Cardiac muscle cell (in vitro differentiated cells and primary cell): ENCODE measurements at regions not wholly inside any gene's neighbourhood (a gene's known extent, or its start where the extent isn't known, plus 50 kb on each side); places are given as distances from the start of the nearest gene placed in this dataset.

Experiments used
- DNase-seq, 2 donors: peaks; one replicate each; pipeline versions ENCODE4 v3.0.0 to v3.0.0-alpha.2; 2010 to 2017; ENCODE audit warnings: low read depth in 1 of 2, low spot score in 1 of 2
- H3K27ac ChIP-seq: fragments of 200-600 bp; sonication (generic); 2 replicates; pipeline ENCODE4 v1.5.1; 2016
- H3K27me3 ChIP-seq: fragments of 200-600 bp; sonication (generic); 2 replicates; pipeline ENCODE4 v1.6.0; 2016; ENCODE audit warnings: control low read depth
- H3K36me3 ChIP-seq: fragments of 200-600 bp; sonication (generic); 2 replicates; pipeline ENCODE4 v1.5.1; 2016; ENCODE audit warnings: control low read depth
- H3K4me1 ChIP-seq: fragments of 200-600 bp; sonication (generic); 2 replicates; pipeline ENCODE4 v1.8.1; 2017; ENCODE audit warnings: low read depth, mild to moderate bottlenecking, mixed run types
- H3K4me3 ChIP-seq: fragments of 200-600 bp; sonication (generic); 2 replicates; pipeline ENCODE4 v1.5.1; 2016; ENCODE audit warnings: mild to moderate bottlenecking
- H3K9me3 ChIP-seq: fragments of 200-600 bp; sonication (generic); 2 replicates; pipeline ENCODE4 v1.5.1; 2017; ENCODE audit warnings: low read depth, mild to moderate bottlenecking, control low read depth
- TF ChIP-seq, protein P1 (sequence below): IDR thresholded peaks from 2 replicates; pipeline ENCODE4 v1.5.1; 2012; ENCODE audit warnings: low read depth, mild to moderate bottlenecking, low read length

DNA sequence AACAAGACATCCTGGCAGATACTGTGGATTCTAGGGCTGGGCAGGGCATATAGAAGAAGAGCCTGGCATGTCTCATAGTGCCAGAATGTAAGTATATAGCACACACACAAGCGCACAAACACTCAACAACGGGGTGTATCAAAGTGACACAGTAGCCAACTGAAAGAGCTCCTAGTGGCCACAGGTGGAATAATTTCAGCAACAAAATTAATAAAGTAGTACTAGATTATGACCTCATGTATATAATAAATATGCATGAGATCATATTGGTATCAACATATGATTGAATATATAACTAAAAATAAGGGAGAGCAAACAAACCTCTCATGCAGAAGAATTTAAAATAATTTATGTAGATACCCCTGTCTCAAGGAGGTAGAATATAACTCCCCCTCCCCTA is 72.4 kb upstream of the CXCL12 start:
- TF ChIP-seq, protein P1, sequence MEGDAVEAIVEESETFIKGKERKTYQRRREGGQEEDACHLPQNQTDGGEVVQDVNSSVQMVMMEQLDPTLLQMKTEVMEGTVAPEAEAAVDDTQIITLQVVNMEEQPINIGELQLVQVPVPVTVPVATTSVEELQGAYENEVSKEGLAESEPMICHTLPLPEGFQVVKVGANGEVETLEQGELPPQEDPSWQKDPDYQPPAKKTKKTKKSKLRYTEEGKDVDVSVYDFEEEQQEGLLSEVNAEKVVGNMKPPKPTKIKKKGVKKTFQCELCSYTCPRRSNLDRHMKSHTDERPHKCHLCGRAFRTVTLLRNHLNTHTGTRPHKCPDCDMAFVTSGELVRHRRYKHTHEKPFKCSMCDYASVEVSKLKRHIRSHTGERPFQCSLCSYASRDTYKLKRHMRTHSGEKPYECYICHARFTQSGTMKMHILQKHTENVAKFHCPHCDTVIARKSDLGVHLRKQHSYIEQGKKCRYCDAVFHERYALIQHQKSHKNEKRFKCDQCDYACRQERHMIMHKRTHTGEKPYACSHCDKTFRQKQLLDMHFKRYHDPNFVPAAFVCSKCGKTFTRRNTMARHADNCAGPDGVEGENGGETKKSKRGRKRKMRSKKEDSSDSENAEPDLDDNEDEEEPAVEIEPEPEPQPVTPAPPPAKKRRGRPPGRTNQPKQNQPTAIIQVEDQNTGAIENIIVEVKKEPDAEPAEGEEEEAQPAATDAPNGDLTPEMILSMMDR, result peak; percentile 24
- H3K27ac ChIP-seq, result no peak overlapping the region
- H3K9me3 ChIP-seq, result no peaks in the 10 kb centered on the region
- H3K4me1 ChIP-seq, result no peaks in the 10 kb centered on the region
- DNase-seq, result no peak
- no peaks in the 10 kb centered on the region for H3K27me3 ChIP-seq
- H3K4me3 ChIP-seq, result no peak overlapping the region
- no peaks in the 10 kb centered on the region for H3K36me3 ChIP-seq

DNA sequence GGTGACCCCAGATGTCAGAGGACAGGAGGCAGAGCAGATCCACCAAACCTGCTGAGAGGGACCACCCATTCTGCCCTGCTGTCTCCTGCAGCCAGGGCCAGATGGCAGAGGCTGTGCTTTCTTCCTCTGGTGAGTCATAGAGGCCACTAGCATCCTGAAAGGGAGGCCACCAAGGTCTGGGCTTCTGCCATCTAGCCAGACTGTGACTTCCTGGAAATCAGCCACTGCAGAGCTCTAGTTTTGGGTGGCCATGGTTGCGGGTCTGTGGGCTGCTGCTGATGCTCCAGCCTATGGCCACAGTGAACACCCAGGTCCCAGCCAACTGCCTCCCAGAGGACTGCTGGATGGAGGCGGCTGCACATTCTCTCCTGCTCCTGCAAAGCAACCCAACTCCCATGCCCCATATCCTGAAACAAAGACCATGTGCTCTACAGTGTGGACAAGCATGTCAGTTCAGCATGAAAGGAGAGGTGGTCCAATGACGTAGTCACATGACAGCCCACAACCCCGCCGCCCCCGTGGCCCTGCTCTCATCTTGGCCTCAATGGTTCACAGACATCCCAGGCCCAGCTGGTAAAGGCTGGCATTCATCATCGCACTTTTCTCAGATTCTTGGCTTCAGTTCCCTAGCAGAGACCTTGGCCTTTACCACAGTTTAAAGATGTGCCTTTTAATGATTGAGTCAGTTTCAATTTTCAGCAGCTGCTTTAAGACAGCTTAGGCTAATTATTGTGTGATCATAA is 73.9 kb upstream of the CXCL12 start:
- H3K4me1 ChIP-seq, result no peaks in the 10 kb centered on the region
- no peak overlapping the region for H3K27ac ChIP-seq
- no peaks in the 10 kb centered on the region for H3K36me3 ChIP-seq
- H3K4me3 ChIP-seq, result no peak overlapping the region
- DNase-seq, result no peak
- TF ChIP-seq, protein P1, result no peak
- no peaks in the 10 kb centered on the region for H3K9me3 ChIP-seq
- no peaks in the 10 kb centered on the region for H3K27me3 ChIP-seq

DNA sequence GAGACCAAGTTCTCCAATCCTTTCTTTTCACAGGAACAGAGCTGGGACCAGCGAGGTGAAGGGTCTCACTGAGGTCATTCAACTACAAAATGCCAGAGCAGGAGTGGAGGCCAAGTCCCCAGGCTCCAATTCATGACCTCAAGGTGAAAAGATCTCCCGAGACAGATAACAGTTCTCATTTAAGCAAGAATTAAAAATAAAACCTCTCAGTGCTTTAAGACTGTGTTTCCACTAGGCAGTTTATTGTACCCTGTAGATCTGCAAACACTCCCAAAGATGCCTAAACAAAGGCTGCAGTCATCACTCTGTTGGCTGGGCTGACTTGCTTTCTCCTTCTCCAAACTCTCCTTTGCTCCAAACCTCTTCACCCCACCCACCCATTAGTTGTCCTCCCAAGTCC is 74.8 kb upstream of the CXCL12 start:
- TF ChIP-seq, protein P1, result no peak
- Histone ChIP-seq H3K4me1 (no peaks in the 10 kb centered on the region), H3K9me3 (no peaks in the 10 kb centered on the region), H3K27ac (no peak overlapping the region), H3K4me3 (no peak overlapping the region), H3K27me3 (no peaks in the 10 kb centered on the region), H3K36me3 (no peaks in the 10 kb centered on the region)
- DNase-seq, result no peak

DNA sequence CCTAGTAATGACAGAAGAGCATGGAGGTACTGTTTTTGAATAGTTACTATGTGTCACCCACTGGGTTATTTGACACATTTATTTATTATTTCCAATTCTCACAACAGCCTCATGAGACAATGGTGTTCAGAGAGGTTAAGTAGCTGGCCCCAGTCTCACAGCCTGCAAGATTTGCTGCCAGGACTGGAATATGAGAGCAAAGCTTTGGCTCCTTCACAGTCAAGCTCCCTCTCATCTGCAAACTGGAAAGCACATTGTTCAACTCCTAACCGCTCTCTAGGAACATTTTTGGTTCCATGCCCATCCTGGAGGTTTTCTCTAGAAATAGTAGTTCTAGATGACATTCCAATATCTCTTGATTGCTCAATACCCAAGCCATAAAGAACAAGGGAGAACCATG is 75.5 kb upstream of the CXCL12 start:
- Histone ChIP-seq H3K27me3 (no peaks in the 10 kb centered on the region), H3K36me3 (no peaks in the 10 kb centered on the region), H3K9me3 (no peaks in the 10 kb centered on the region), H3K27ac (no peak overlapping the region), H3K4me3 (no peak overlapping the region), H3K4me1 (no peaks in the 10 kb centered on the region)
- TF ChIP-seq, protein P1, result no peak
- peak in 1 of 2 donors; percentile 88 for DNase-seq

DNA sequence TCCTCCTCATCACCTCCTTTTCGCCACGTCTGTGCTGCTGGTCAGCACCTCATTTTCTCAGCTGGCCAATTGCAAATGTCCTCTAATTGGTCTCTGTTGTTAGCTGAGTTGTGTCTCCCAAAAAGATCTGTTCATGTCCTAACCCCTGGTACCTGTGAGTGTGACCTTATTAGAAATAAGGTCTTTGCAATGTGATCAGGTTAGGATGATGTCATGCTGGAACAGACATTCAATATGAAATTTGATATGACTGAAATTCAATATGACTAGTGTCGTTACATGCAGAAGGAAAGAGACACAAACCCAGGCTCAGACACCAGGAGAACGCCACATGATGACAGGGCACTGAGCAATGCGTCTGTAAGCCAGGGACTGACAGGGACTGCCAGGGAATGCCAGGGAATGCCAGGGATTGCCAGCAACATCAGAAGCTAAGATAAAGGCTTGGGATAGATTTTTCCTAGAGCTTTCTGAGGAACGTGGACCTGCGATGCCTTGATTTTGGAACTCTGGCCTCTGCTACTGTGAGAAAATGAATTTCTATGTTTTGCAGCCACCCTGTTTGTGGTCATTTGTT is 77.5 kb upstream of the CXCL12 start:
- TF ChIP-seq, protein P1, result no peak
- DNase-seq, result no peak

More for the DNA sequence above, 77.5 kb upstream of the CXCL12 start:
- no peaks in the 10 kb centered on the region for H3K4me1 ChIP-seq
- H3K9me3 ChIP-seq, result no peaks in the 10 kb centered on the region
- no peak overlapping the region for H3K4me3 ChIP-seq
- H3K27me3 ChIP-seq, result no peaks in the 10 kb centered on the region
- no peak overlapping the region for H3K27ac ChIP-seq
- no peaks in the 10 kb centered on the region for H3K36me3 ChIP-seq
